HCT116 (cell line): ENCODE measurements at regions not wholly inside any gene's neighbourhood (a gene's known extent, or its start where the extent isn't known, plus 50 kb on each side); places are given as distances from the start of the nearest gene placed in this dataset.

Experiments
- ATAC-seq: fragments of 200-7000 bp; cut with Tn5 transposase; 2 replicates; pipeline ENCODE4 v1.9.1; 2020; ENCODE audit warnings: mild to moderate bottlenecking, moderate library complexity
- BruUV-seq: library from RNA; stranded (reverse); fragments of 400-500 nt; replicated peaks from 2 replicates; lab custom pipeline; 2021; lab: Mats Ljungman, UMichigan
- CTCF ChIA-PET: fragments of 300-600 bp; sonication (Branson Sonifier 250); formaldehyde crosslinking; loops from one replicate; lab custom pipeline; 2021; ENCODE audit warnings: antibody characterized with exemption; lab: Charles Lee
- POLR2A ChIA-PET: fragments of 300-600, 350-600 bp; sonication (Branson Sonifier 250); formaldehyde crosslinking; loops from one replicate; lab custom pipeline; 2021; ENCODE audit warnings: antibody characterized with exemption; lab: Charles Lee
- RAD21 ChIA-PET, 2 experiments: fragments of 300-600 bp; sonication (Branson Sonifier 250); formaldehyde crosslinking; loops; one replicate each; lab custom pipeline; 2023; ENCODE audit warnings: low total read pairs in 2 of 2; ENCODE audit not compliant: uncharacterized antibody in 2 of 2, unreplicated experiment in 2 of 2, low non-redundant PET in 1 of 2; lab: Charles Lee
- DNase-seq: peaks from one replicate; pipeline ENCODE4 v3.0.0-alpha.2; 2010; ENCODE audit warnings: low read depth, low spot score
- H2AFZ ChIP-seq: fragments of 200-600 bp; shearing (Covaris generic), sonication (generic); 2 replicates; pipeline ENCODE4 v1.6.1; 2017; ENCODE audit warnings: low read depth, mixed run types, mixed read lengths, antibody characterized with exemption, low read length; ENCODE audit not compliant: poor library complexity, severe bottlenecking
- H3K27ac ChIP-seq: 2 replicates; pipeline ENCODE4 v1.5.1; 2012; ENCODE audit warnings: low read depth, low read length
- H3K27me3 ChIP-seq: fragments of 200-600 bp; sonication (generic); 2 replicates; pipeline ENCODE4 v1.6.1; 2016; ENCODE audit warnings: mixed run types, low read length, mixed read lengths; ENCODE audit not compliant: insufficient read depth
- H3K36me3 ChIP-seq, 2 experiments: fragments of 200-500 bp in 1 of 2; fragments of 200-600 bp in 1 of 2; sonication (Bioruptor generic) in 1 of 2; sonication (generic) in 1 of 2; 2 replicates each; pipeline versions ENCODE4 v1.5.1 to v1.6.1; 2014 to 2016; ENCODE audit warnings: low read length in 2 of 2, inconsistent platforms in 1 of 2, mixed read lengths in 1 of 2, mixed run types in 1 of 2; ENCODE audit not compliant: insufficient read depth in 2 of 2, control insufficient read depth in 1 of 2
- H3K4me1 ChIP-seq, 2 experiments: fragments of 200-600 bp in 1 of 2; sonication (generic) in 1 of 2; 2 replicates each; pipeline versions ENCODE4 v1.5.1 to v1.6.1; 2012 to 2017; ENCODE audit warnings: low read length in 2 of 2, inconsistent platforms in 1 of 2, mild to moderate bottlenecking in 1 of 2, mixed read lengths in 1 of 2, mixed run types in 1 of 2, moderate library complexity in 1 of 2; ENCODE audit not compliant: insufficient read depth in 2 of 2, control insufficient read depth in 1 of 2
- H3K4me2 ChIP-seq: fragments of 200-600 bp; sonication (generic); 2 replicates; pipeline ENCODE4 v1.6.1; 2017; ENCODE audit warnings: mixed run types, low read length, mixed read lengths
- H3K4me3 ChIP-seq, 2 experiments: fragments of 200-600 bp in 1 of 2; sonication (generic) in 1 of 2; replicated peaks in 1 of 2; 2 replicates each; pipeline ENCODE4 v1.5.1; 2011 to 2016; ENCODE audit warnings: low read length in 2 of 2, control low read depth in 1 of 2, low read depth in 1 of 2, mild to moderate bottlenecking in 1 of 2, mixed read lengths in 1 of 2, mixed run types in 1 of 2
- H3K79me2 ChIP-seq: fragments of 200-600 bp; sonication (generic); 2 replicates; pipeline ENCODE4 v1.6.1; 2017; ENCODE audit warnings: mild to moderate bottlenecking, mixed run types, low read length, moderate library complexity, mixed read lengths; ENCODE audit not compliant: insufficient read depth
- H3K9ac ChIP-seq: fragments of 200-600 bp; sonication (generic); 2 replicates; pipeline ENCODE4 v1.6.1; 2016; ENCODE audit warnings: low read length, mixed read lengths
- H3K9me2 ChIP-seq: fragments of 200-600 bp; sonication (generic), shearing (Covaris generic); 2 replicates; pipeline ENCODE4 v1.6.1; 2017; ENCODE audit warnings: mixed run types, mild to moderate bottlenecking, moderate library complexity; ENCODE audit not compliant: insufficient read depth
- H3K9me3 ChIP-seq, 2 experiments: fragments of 200-500 bp in 1 of 2; fragments of 200-600 bp in 1 of 2; sonication (Bioruptor generic) in 1 of 2; sonication (generic) in 1 of 2; 2 replicates each; pipeline ENCODE4 v1.6.1; 2014 to 2017; ENCODE audit warnings: low read length in 2 of 2, mixed read lengths in 2 of 2, inconsistent platforms in 1 of 2, low read depth in 1 of 2, mild to moderate bottlenecking in 1 of 2, mixed run types in 1 of 2, moderate library complexity in 1 of 2; ENCODE audit not compliant: control insufficient read depth in 1 of 2, insufficient read depth in 1 of 2
- H4K20me1 ChIP-seq: fragments of 200-600 bp; sonication (generic), shearing (Covaris generic); 2 replicates; pipeline ENCODE4 v1.6.1; 2017; ENCODE audit warnings: mixed run types, mild to moderate bottlenecking, moderate library complexity; ENCODE audit not compliant: insufficient read depth
- ATF3 ChIP-seq: IDR thresholded peaks from 2 replicates; pipeline ENCODE4 v1.6.1; 2012
- CBX3 ChIP-seq: IDR thresholded peaks from 2 replicates; pipeline ENCODE4 v1.6.1; 2012; ENCODE audit warnings: low read depth
- CTCF ChIP-seq, 3 experiments: fragments of 200-600 bp in 1 of 3; sonication (generic) in 1 of 3; IDR thresholded peaks in 2 of 3; conservative IDR thresholded peaks in 1 of 3; 2 replicates each; pipeline ENCODE4 v1.5.1; 2012 to 2017; ENCODE audit warnings: low read depth in 2 of 3, low read length in 2 of 3, antibody characterized with exemption in 1 of 3, borderline replicate concordance in 1 of 3, control low read depth in 1 of 3, mild to moderate bottlenecking in 1 of 3, mixed read lengths in 1 of 3, mixed run types in 1 of 3, moderate library complexity in 1 of 3; ENCODE audit not compliant: insufficient read depth in 1 of 3
- EGR1 ChIP-seq: IDR thresholded peaks from 2 replicates; pipeline ENCODE4 v1.6.1; 2012; ENCODE audit warnings: low read depth
- ELF1 ChIP-seq: IDR thresholded peaks from 2 replicates; pipeline ENCODE4 v1.6.1; 2012; ENCODE audit warnings: low read depth, borderline replicate concordance
- EZH2phosphoT487 ChIP-seq: fragments of 200-600 bp; IDR thresholded peaks from 2 replicates; pipeline ENCODE4 v1.6.1; 2018; ENCODE audit warnings: antibody characterized with exemption, borderline replicate concordance
- FOSL1 ChIP-seq: IDR thresholded peaks from 2 replicates; pipeline ENCODE4 v1.6.1; 2012; ENCODE audit warnings: low read depth
- JUND ChIP-seq: IDR thresholded peaks from 2 replicates; pipeline ENCODE4 v1.6.1; 2012
- MAX ChIP-seq: IDR thresholded peaks from 2 replicates; pipeline ENCODE4 v1.6.1; 2012
- POLR2A ChIP-seq: IDR thresholded peaks from 2 replicates; pipeline ENCODE4 v1.7.0; 2011; ENCODE audit warnings: borderline replicate concordance; ENCODE audit not compliant: insufficient read depth, insufficient read length; ENCODE audit errors: extremely low read depth
- RAD21 ChIP-seq: IDR thresholded peaks from 2 replicates; pipeline ENCODE4 v1.6.1; 2012; ENCODE audit warnings: low read depth, mild to moderate bottlenecking
- REST ChIP-seq: IDR thresholded peaks from 2 replicates; pipeline ENCODE4 v1.6.1; 2012; ENCODE audit warnings: low read depth
- SIN3A ChIP-seq: IDR thresholded peaks from 2 replicates; pipeline ENCODE4 v1.6.1; 2012; ENCODE audit warnings: low read depth
- SP1 ChIP-seq: IDR thresholded peaks from 2 replicates; pipeline ENCODE4 v1.6.1; 2012; ENCODE audit warnings: low read depth
- YY1 ChIP-seq: IDR thresholded peaks from 2 replicates; pipeline ENCODE4 v1.6.1; 2011; ENCODE audit warnings: low read length, low read depth, moderate library complexity, mild to moderate bottlenecking; ENCODE audit not compliant: insufficient replicate concordance; ENCODE audit errors: extremely low read depth
- ZBTB33 ChIP-seq: IDR thresholded peaks from 2 replicates; pipeline ENCODE4 v1.6.1; 2011; ENCODE audit warnings: mild to moderate bottlenecking, low read length, moderate library complexity; ENCODE audit not compliant: insufficient replicate concordance; ENCODE audit errors: extremely low read depth
- ZFX ChIP-seq: fragments of 450-650 bp; IDR thresholded peaks from 2 replicates; pipeline ENCODE4 v1.6.1; 2017
- ZNF274 ChIP-seq: fragments of 200-500 bp; sonication (Bioruptor generic); IDR thresholded peaks from 2 replicates; pipeline ENCODE4 v1.6.1; 2014; ENCODE audit warnings: mild to moderate bottlenecking, low read depth, low read length, inconsistent platforms
- intact Hi-C: fragments of 100-400 bp; cut with micrococcal nuclease; formaldehyde crosslinking; loops from 2 replicates; pipeline ENCODE4 v1.10.0; 2022

- H3K4me2 ChIP-seq = no peak overlapping the region
- POLR2A ChIA-PET = no interaction called here
Measured at GRCh38 chr2:239814861-239815601, 210.1 kb downstream of the NDUFA10 start.

More at GRCh38 chr2:239814861-239815601, 210.1 kb downstream of the NDUFA10 start:
- Histone ChIP-seq H3K27me3 (peaks cover 8% of the 10 kb centered on the region; the same call in 1 of the 2 replicates), H3K4me1 (peaks cover 4% of the 10 kb centered on the region in 2 experiments; a peak in 3 of 4 replicates), H3K27ac (no peak overlapping the region), H3K9ac (no peak overlapping the region), H2AFZ (no peak overlapping the region), H4K20me1 (no peaks in the 10 kb centered on the region), H3K9me2 (no peaks in the 10 kb centered on the region), H3K4me3 (no peak overlapping the region), H3K9me3 (no peaks in the 10 kb centered on the region), H3K79me2 (no peaks in the 10 kb centered on the region), H3K36me3 (no peaks in the 10 kb centered on the region)
- BruUV-seq = no TSS peak
- TF ChIP-seq ATF3 (no peak), ELF1 (no peak), SP1 (no peak), RAD21 (no peak), ZFX (no peak), ZBTB33 (no peak), CBX3 (no peak), POLR2A (no peak), CTCF (IDR thresholded peaks at IDR 0.05 in 2 of 3, conservative IDR thresholded peaks at IDR 0.05 in 1 of 3; ENCODE audit: borderline replicate concordance in 1 of 3, insufficient read depth in 1 of 3, low read depth in 2 of 3, low read length in 2 of 3) (no peak), EZH2phosphoT487 (no peak), REST (no peak), JUND (no peak), EGR1 (no peak), SIN3A (no peak), YY1 (no peak), MAX (no peak), FOSL1 (no peak), ZNF274 (no peak)
- no peak for ATAC-seq
- CTCF ChIA-PET = interaction anchor here (1.1 kb wide), 1 partner anchor 9 kb away, joined by 4 read pairs; no protein-coding TSS in a partner anchor
- RAD21 ChIA-PET = no interaction called here
- intact Hi-C loops = no loop called here
- no peak for DNase-seq
